Tibial nerve (tissue), 4 donors: ENCODE measurements at regions not wholly inside any gene's neighbourhood (a gene's known extent, or its start where the extent isn't known, plus 50 kb on each side); places are given as distances from the start of the nearest gene placed in this dataset.

Source experiments
- DNase-seq, 2 donors: peaks; one replicate each; pipeline ENCODE4 v3.0.0-alpha.2; 2019; ENCODE audit warnings: low spot score in 2 of 2
- H3K27ac ChIP-seq, 4 donors: fragments of 200-600 bp; sonication (generic) in 3 of 4; one replicate each; pipeline ENCODE4 v1.5.1; 2017 to 2019; ENCODE audit warnings: mild to moderate bottlenecking in 1 of 4
- H3K27me3 ChIP-seq, 2 donors: fragments of 200-600 bp; sonication (generic) in 1 of 2; one replicate each; pipeline versions ENCODE4 v1.5.1 to v1.6.0; 2017 to 2019
- H3K36me3 ChIP-seq, 3 donors: fragments of 200-600 bp; sonication (generic); one replicate each; pipeline ENCODE4 v1.5.1; 2018 to 2019
- H3K4me1 ChIP-seq, 4 donors: fragments of 200-600 bp; sonication (generic) in 3 of 4; one replicate each; pipeline ENCODE4 v1.5.1; 2017 to 2019
- H3K4me3 ChIP-seq, 4 donors: fragments of 200-600 bp; sonication (generic) in 3 of 4; one replicate each; pipeline ENCODE4 v1.5.1; 2017 to 2019; ENCODE audit warnings: mild to moderate bottlenecking in 1 of 4, moderate library complexity in 1 of 4
- H3K9me3 ChIP-seq, 4 donors: fragments of 200-600 bp; sonication (generic) in 3 of 4; one replicate each; pipeline ENCODE4 v1.5.1; 2017 to 2019
- CTCF ChIP-seq, 5 experiments: fragments of 200-600 bp in 3 of 5; fragments of 450-650 bp in 2 of 5; sonication (generic) in 3 of 5; IDR thresholded peaks; one replicate each; pipeline ENCODE4 v1.5.1; 2016 to 2019; ENCODE audit warnings: antibody characterized with exemption in 5 of 5, mild to moderate bottlenecking in 3 of 5, moderate library complexity in 2 of 5
- EP300 ChIP-seq, 2 donors: sonication (generic); formaldehyde crosslinking; IDR thresholded peaks; one replicate each; pipeline ENCODE4 v1.6.1; 2017; ENCODE audit warnings: antibody characterized with exemption in 2 of 2, mild to moderate bottlenecking in 1 of 2
- POLR2A ChIP-seq, 2 donors: fragments of 450-650 bp; IDR thresholded peaks; one replicate each; pipeline ENCODE4 v1.6.1; 2017; ENCODE audit warnings: antibody characterized with exemption in 2 of 2, mild to moderate bottlenecking in 2 of 2, moderate library complexity in 2 of 2
- WGBS, 2 donors: methylation state at CpG; one replicate each; pipeline ENCODE4 v1.1.5; 2018; 5-methylcytosine and 5-hydroxymethylcytosine counted together

GRCh38 chr17:37802712-37803416, 58.0 kb upstream of the HNF1B start:
- Histone ChIP-seq H3K9me3 (peaks cover 0 to 11% (median 0%) of the 10 kb centered on the region in 4 donors), H3K36me3 (no peaks in the 10 kb centered on the region), H3K27ac (no peak overlapping the region), H3K27me3 (no peaks in the 10 kb centered on the region), H3K4me3 (no peak overlapping the region), H3K4me1 (peaks cover 0 to 4% (median 2%) of the 10 kb centered on the region in 4 donors)
- 26 to 37% methylated on average over 1 of the region's 1 CpG for WGBS, 2 donors
- DNase-seq, result peak in 1 of 2 donors; percentile 20
- no peak for TF ChIP-seq EP300 (IDR thresholded peaks at IDR 0.05)
- TF ChIP-seq POLR2A (IDR thresholded peaks at IDR 0.05), result no peak
- TF ChIP-seq CTCF (IDR thresholded peaks at IDR 0.05), result no peak

GRCh38 chr17:37802061-37802595, 57.3 kb upstream of the HNF1B start:
- Histone ChIP-seq H3K36me3 (no peaks in the 10 kb centered on the region), H3K4me1 (peaks cover 0 to 4% (median 2%) of the 10 kb centered on the region in 4 donors), H3K27ac (no peak overlapping the region), H3K9me3 (peaks cover 0 to 4% (median 0%) of the 10 kb centered on the region in 4 donors), H3K4me3 (no peak overlapping the region), H3K27me3 (no peaks in the 10 kb centered on the region)
- TF ChIP-seq POLR2A (IDR thresholded peaks at IDR 0.05), result no peak
- no peak for TF ChIP-seq CTCF (IDR thresholded peaks at IDR 0.05)
- no peak for TF ChIP-seq EP300 (IDR thresholded peaks at IDR 0.05)
- WGBS, 2 donors, result 76 to 84% methylated on average over 3 of the region's 3 CpGs
- DNase-seq, result no peak

- H3K9me3 ChIP-seq, result peaks cover 0 to 3% (median 0%) of the 10 kb centered on the region in 4 donors
- 33 to 41% methylated on average over 5 of the region's 5 CpGs for WGBS, 2 donors
- no peak for TF ChIP-seq CTCF (IDR thresholded peaks at IDR 0.05)
- no peak for TF ChIP-seq EP300 (IDR thresholded peaks at IDR 0.05)
- no peak for TF ChIP-seq POLR2A (IDR thresholded peaks at IDR 0.05)
- no peak overlapping the region for H3K27ac ChIP-seq
- no peaks in the 10 kb centered on the region for H3K27me3 ChIP-seq
- peaks cover 0 to 4% (median 2%) of the 10 kb centered on the region in 4 donors for H3K4me1 ChIP-seq
- no peak overlapping the region for H3K4me3 ChIP-seq
- no peak for DNase-seq
- H3K36me3 ChIP-seq, result no peaks in the 10 kb centered on the region
Measured at GRCh38 chr17:37801171-37801570, 56.3 kb upstream of the HNF1B start.

GRCh38 chr17:37797206-37797605, 52.3 kb upstream of the HNF1B start:
- Histone ChIP-seq H3K9me3 (no peaks in the 10 kb centered on the region), H3K36me3 (no peaks in the 10 kb centered on the region), H3K27me3 (no peaks in the 10 kb centered on the region), H3K4me3 (no peak overlapping the region), H3K4me1 (no peaks in the 10 kb centered on the region), H3K27ac (no peak overlapping the region)
- TF ChIP-seq EP300 (IDR thresholded peaks at IDR 0.05) (no peak), CTCF (IDR thresholded peaks at IDR 0.05) (no peak), POLR2A (IDR thresholded peaks at IDR 0.05) (no peak)
- no peak for DNase-seq

GRCh38 chr17:37796076-37796475, 51.2 kb upstream of the HNF1B start:
- Histone ChIP-seq H3K27ac (no peak overlapping the region), H3K27me3 (no peaks in the 10 kb centered on the region), H3K4me3 (no peak overlapping the region), H3K9me3 (no peaks in the 10 kb centered on the region), H3K36me3 (no peaks in the 10 kb centered on the region), H3K4me1 (no peaks in the 10 kb centered on the region)
- no peak for TF ChIP-seq EP300 (IDR thresholded peaks at IDR 0.05)
- TF ChIP-seq POLR2A (IDR thresholded peaks at IDR 0.05), result no peak
- TF ChIP-seq CTCF (IDR thresholded peaks at IDR 0.05), result no peak
- WGBS, 2 donors, result 66 to 72% methylated on average over 6 to 7 of the region's 8 CpGs
- no peak for DNase-seq
